HG03039 (cell line): ENCODE measurements at regions not wholly inside any gene's neighbourhood (a gene's known extent, or its start where the extent isn't known, plus 50 kb on each side); places are given as distances from the start of the nearest gene placed in this dataset.
"Not testable (repeated sequence)": the region's sequence is repeated elsewhere in the genome, so short reads cannot be mapped to it uniquely, and the experiment has no call there.

Source experiments
- ATAC-seq: cut with Tn5 transposase; IDR thresholded peaks from one replicate; pipeline ENCODE4 v1.9.1; 2021; ENCODE audit warnings: mild to moderate bottlenecking, moderate library complexity; ENCODE audit not compliant: unreplicated experiment

GRCh38 chr5:100066020-100066419 lies 469.2 kb upstream of the FAM174A start:
- ATAC-seq: not testable (repeated sequence)

GRCh38 chr5:100043475-100043874 lies 491.7 kb upstream of the FAM174A start:
- no peak for ATAC-seq

GRCh38 chr5:100026606-100027005 lies 508.6 kb upstream of the FAM174A start:
- no peak for ATAC-seq

- ATAC-seq: no peak
Observed at GRCh38 chr5:100023536-100023935, 511.6 kb upstream of the FAM174A start.

- ATAC-seq: no peak
Observed at GRCh38 chr5:100017520-100018262, 517.5 kb upstream of the FAM174A start.

GRCh38 chr5:100013305-100013704 lies 521.9 kb upstream of the FAM174A start:
- ATAC-seq: not testable (repeated sequence)

GRCh38 chr5:100011160-100011559 lies 524.0 kb upstream of the FAM174A start:
- not testable (repeated sequence) for ATAC-seq

GRCh38 chr5:100004969-100005368 lies 530.2 kb upstream of the FAM174A start:
- ATAC-seq: no peak

- no peak for ATAC-seq
Observed at GRCh38 chr5:99998319-99998718, 536.9 kb upstream of the FAM174A start.

GRCh38 chr5:99995407-99995806 lies 539.8 kb upstream of the FAM174A start:
- no peak for ATAC-seq

GRCh38 chr5:99973779-99974178 lies 561.4 kb upstream of the FAM174A start:
- ATAC-seq: no peak

- ATAC-seq: no peak
Observed at GRCh38 chr5:99955962-99956361, 579.2 kb upstream of the FAM174A start.

- no peak for ATAC-seq
Observed at GRCh38 chr5:99955006-99955405, 580.2 kb upstream of the FAM174A start.

GRCh38 chr5:99949969-99950524 lies 585.1 kb upstream of the FAM174A start:
- ATAC-seq: no peak

GRCh38 chr5:99949361-99949760 lies 585.8 kb upstream of the FAM174A start:
- no peak for ATAC-seq

- no peak for ATAC-seq
Observed at GRCh38 chr5:99948850-99949249, 586.3 kb upstream of the FAM174A start.

- ATAC-seq: no peak
Observed at GRCh38 chr5:99945478-99946442, 589.4 kb upstream of the FAM174A start.

GRCh38 chr5:99940540-99940939 lies 594.6 kb upstream of the FAM174A start:
- ATAC-seq: no peak

GRCh38 chr5:99936911-99937310 lies 598.3 kb upstream of the FAM174A start:
- no peak for ATAC-seq

GRCh38 chr5:99929806-99930135 lies 605.4 kb upstream of the FAM174A start:
- ATAC-seq: no peak

- ATAC-seq: no peak
Observed at GRCh38 chr5:99929067-99929805, 605.9 kb upstream of the FAM174A start.
